ENCODE measurements at regions not wholly inside any gene's neighbourhood (a gene's known extent, or its start where the extent isn't known, plus 50 kb on each side); places are given as distances from the start of the nearest gene placed in this dataset.

GRCh38 chr5:86095092-86095491 is 522.6 kb upstream of the COX7C start:
- no peak overlapping the region for H3K27ac ChIP-seq
- TF ChIP-seq CTCF (conservative IDR thresholded peaks at IDR 0.05): no peak

GRCh38 chr5:86101966-86102365 is 515.8 kb upstream of the COX7C start:
- TF ChIP-seq CTCF (conservative IDR thresholded peaks at IDR 0.05): no peak
- H3K27ac ChIP-seq: no peak overlapping the region

GRCh38 chr5:86108825-86109224 is 508.9 kb upstream of the COX7C start:
- TF ChIP-seq CTCF (conservative IDR thresholded peaks at IDR 0.05): no peak

GRCh38 chr5:86112249-86112648 is 505.5 kb upstream of the COX7C start:
- H3K27ac ChIP-seq: no peak overlapping the region
- no peak for TF ChIP-seq CTCF (conservative IDR thresholded peaks at IDR 0.05)

More at GRCh38 chr5:86108825-86109224, 508.9 kb upstream of the COX7C start:
- no peak overlapping the region for H3K27ac ChIP-seq

- H3K27ac ChIP-seq: no peak overlapping the region
Observed at GRCh38 chr5:86115164-86115563, 502.6 kb upstream of the COX7C start.

GRCh38 chr5:86118542-86118941 is 499.2 kb upstream of the COX7C start:
- no peak overlapping the region for H3K27ac ChIP-seq
- TF ChIP-seq CTCF (conservative IDR thresholded peaks at IDR 0.05): peak; percentile 30; the same call in 1 of the 2 replicates

More at GRCh38 chr5:86115164-86115563, 502.6 kb upstream of the COX7C start:
- no peak for TF ChIP-seq CTCF (conservative IDR thresholded peaks at IDR 0.05)

- no peak for TF ChIP-seq CTCF (conservative IDR thresholded peaks at IDR 0.05)
- H3K27ac ChIP-seq: no peak overlapping the region
Observed at GRCh38 chr5:86124333-86124732, 493.4 kb upstream of the COX7C start.

All from VCaP (cell line).